Osteocyte (in vitro differentiated cells): ENCODE measurements at regions not wholly inside any gene's neighbourhood (a gene's known extent, or its start where the extent isn't known, plus 50 kb on each side); places are given as distances from the start of the nearest gene placed in this dataset.

Experiments used
- DNase-seq: peaks from one replicate; pipeline ENCODE4 v3.0.0; 2021; ENCODE audit warnings: mixed read lengths; ENCODE audit not compliant: unreplicated experiment; ENCODE audit errors: extremely low spot score
- H3K27ac Mint-ChIP-seq: one replicate; pipeline ENCODE4 v1.8.0; 2021; ENCODE audit warnings: mild to moderate bottlenecking, mixed read lengths; ENCODE audit not compliant: unreplicated experiment
- H3K27me3 Mint-ChIP-seq: one replicate; pipeline ENCODE4 v1.8.0; 2021; ENCODE audit warnings: mixed read lengths; ENCODE audit not compliant: unreplicated experiment
- H3K36me3 Mint-ChIP-seq: one replicate; pipeline ENCODE4 v1.8.0; 2021; ENCODE audit warnings: mixed read lengths; ENCODE audit not compliant: unreplicated experiment
- H3K4me1 Mint-ChIP-seq: one replicate; pipeline ENCODE4 v1.8.0; 2021; ENCODE audit warnings: mixed read lengths; ENCODE audit not compliant: unreplicated experiment
- H3K4me3 Mint-ChIP-seq: one replicate; pipeline ENCODE4 v1.8.0; 2021; ENCODE audit warnings: mild to moderate bottlenecking, moderate library complexity, mixed read lengths; ENCODE audit not compliant: unreplicated experiment
- H3K9me3 Mint-ChIP-seq: one replicate; pipeline ENCODE4 v1.8.0; 2021; ENCODE audit warnings: mixed read lengths; ENCODE audit not compliant: unreplicated experiment
- CTCF ChIP-seq: fragments of 200-600 bp; sonication (generic); IDR thresholded peaks from 2 replicates; pipeline ENCODE4 v1.5.0; 2021; ENCODE audit warnings: antibody characterized with exemption, mild to moderate bottlenecking, moderate library complexity

- Mint-ChIP-seq H3K27me3 (no peaks in the 10 kb centered on the region), H3K9me3 (peaks cover 3% of the 10 kb centered on the region), H3K27ac (no peak overlapping the region), H3K36me3 (no peaks in the 10 kb centered on the region), H3K4me3 (no peak overlapping the region), H3K4me1 (peaks cover 6% of the 10 kb centered on the region)
- TF ChIP-seq CTCF: no peak
- DNase-seq: no peak
These were observed 98.7 kb upstream of the PDC start for GRCh38 chr1:186559601-186560116.

GRCh38 chr1:186557147-186557777 lies 96.3 kb upstream of the PDC start:
- no peak for DNase-seq
- Mint-ChIP-seq H3K9me3 (peaks cover 7% of the 10 kb centered on the region), H3K27me3 (no peaks in the 10 kb centered on the region), H3K27ac (no peak overlapping the region), H3K4me3 (no peak overlapping the region), H3K4me1 (peaks cover 6% of the 10 kb centered on the region), H3K36me3 (peaks cover under 1% of the 10 kb centered on the region)
- TF ChIP-seq CTCF: no peak

GRCh38 chr1:186550832-186551231 lies 89.9 kb upstream of the PDC start:
- peaks cover 24% of the 10 kb centered on the region for H3K9me3 Mint-ChIP-seq

GRCh38 chr1:186541003-186541402 lies 80.1 kb upstream of the PDC start:
- peaks cover 16% of the 10 kb centered on the region for H3K4me1 Mint-ChIP-seq
- H3K27ac Mint-ChIP-seq: no peak overlapping the region
- peaks cover 18% of the 10 kb centered on the region for H3K9me3 Mint-ChIP-seq
- DNase-seq: no peak
- peaks cover 4% of the 10 kb centered on the region for H3K36me3 Mint-ChIP-seq
- no peaks in the 10 kb centered on the region for H3K27me3 Mint-ChIP-seq
- H3K4me3 Mint-ChIP-seq: no peak overlapping the region
- no peak for TF ChIP-seq CTCF

More at GRCh38 chr1:186550832-186551231, 89.9 kb upstream of the PDC start:
- Mint-ChIP-seq H3K4me3 (no peak overlapping the region), H3K27me3 (no peaks in the 10 kb centered on the region), H3K27ac (no peak overlapping the region), H3K36me3 (peaks cover 10% of the 10 kb centered on the region), H3K4me1 (no peaks in the 10 kb centered on the region)
- no peak for TF ChIP-seq CTCF
- no peak for DNase-seq

- TF ChIP-seq CTCF: no peak
- peaks cover 20% of the 10 kb centered on the region for H3K4me1 Mint-ChIP-seq
- DNase-seq: no peak
- no peak overlapping the region for H3K4me3 Mint-ChIP-seq
- peaks cover 4% of the 10 kb centered on the region for H3K36me3 Mint-ChIP-seq
- H3K27ac Mint-ChIP-seq: no peak overlapping the region
- H3K9me3 Mint-ChIP-seq: peaks cover 18% of the 10 kb centered on the region
- no peaks in the 10 kb centered on the region for H3K27me3 Mint-ChIP-seq
These were observed 79.6 kb upstream of the PDC start for GRCh38 chr1:186540521-186540920.
